WTC11 (cell line): ENCODE measurements at regions not wholly inside any gene's neighbourhood (a gene's known extent, or its start where the extent isn't known, plus 50 kb on each side); places are given as distances from the start of the nearest gene placed in this dataset.

Source experiments
- ATAC-seq: fragments of 200-7000 bp; cut with Tn5 transposase; 2 replicates; pipeline ENCODE4 v1.10.0; 2021; ENCODE audit warnings: mild to moderate bottlenecking, moderate library complexity
- CTCF ChIA-PET: fragments of 300-600 bp; sonication (Branson Sonifier 250); formaldehyde crosslinking; loops from one replicate; lab custom pipeline; 2021; ENCODE audit warnings: antibody characterized with exemption; lab: Charles Lee
- POLR2A ChIA-PET: fragments of 350-600 bp; sonication (Branson Sonifier 250); formaldehyde crosslinking; loops from one replicate; lab custom pipeline; 2021; ENCODE audit warnings: antibody characterized with exemption; lab: Charles Lee
- DNase-seq: peaks from one replicate; pipeline ENCODE4 v3.0.0; 2021; ENCODE audit warnings: low spot score
- H3K27ac Mint-ChIP-seq: 2 replicates; pipeline ENCODE4 v1.8.0; 2021; ENCODE audit warnings: mixed read lengths
- H3K27me3 Mint-ChIP-seq: 2 replicates; pipeline ENCODE4 v1.8.0; 2021; ENCODE audit warnings: low read depth, mild to moderate bottlenecking, moderate library complexity, mixed read lengths
- H3K36me3 Mint-ChIP-seq: 2 replicates; pipeline ENCODE4 v1.8.0; 2021; ENCODE audit warnings: mixed read lengths
- H3K4me1 Mint-ChIP-seq: 2 replicates; pipeline ENCODE4 v1.8.0; 2022; ENCODE audit warnings: mixed read lengths
- H3K4me3 Mint-ChIP-seq: 2 replicates; pipeline ENCODE4 v1.8.0; 2021; ENCODE audit warnings: mild to moderate bottlenecking, moderate library complexity, mixed read lengths
- H3K9me3 Mint-ChIP-seq: 2 replicates; pipeline ENCODE4 v1.8.0; 2021; ENCODE audit warnings: mixed read lengths
- AR ChIP-seq: fragments of 250-450 bp; sonication (Bioruptor Pico); IDR thresholded peaks from 2 replicates; pipeline ENCODE4 v1.9.0; 2021; ENCODE audit warnings: mild to moderate bottlenecking
- ATF6 ChIP-seq: sonication (generic); formaldehyde crosslinking; IDR thresholded peaks from 2 replicates; pipeline ENCODE4 v1.8.1; 2023; ENCODE audit warnings: mild to moderate bottlenecking, missing genetic modification reagents
- CTCF ChIP-seq: fragments of 200-600 bp; IDR thresholded peaks from 2 replicates; pipeline ENCODE4 v1.8.0; 2022; ENCODE audit warnings: antibody characterized with exemption
- GTF2I ChIP-seq: fragments of 250-450 bp; sonication (Bioruptor Pico); conservative IDR thresholded peaks from 2 replicates; pipeline ENCODE4 v1.4.0; 2021; ENCODE audit warnings: mild to moderate bottlenecking
- HMGA2 ChIP-seq: fragments of 250-450 bp; sonication (Bioruptor Pico); IDR thresholded peaks from 2 replicates; pipeline ENCODE4 v1.4.0; 2021; ENCODE audit warnings: mild to moderate bottlenecking, moderate library complexity
- JAZF1 ChIP-seq: fragments of 250-450 bp; sonication (Bioruptor Pico); IDR thresholded peaks from 2 replicates; pipeline ENCODE4 v1.9.0; 2021; ENCODE audit warnings: moderate library complexity, mild to moderate bottlenecking, inconsistent platforms
- KAT7 ChIP-seq: sonication (generic); formaldehyde crosslinking; IDR thresholded peaks from 2 replicates; pipeline ENCODE4 v1.8.1; 2023; ENCODE audit warnings: missing genetic modification reagents, mild to moderate bottlenecking, borderline replicate concordance
- NFATC4 ChIP-seq: fragments of 250-450 bp; sonication (Bioruptor Pico); IDR thresholded peaks from 2 replicates; pipeline ENCODE4 v1.9.0; 2021; ENCODE audit warnings: mild to moderate bottlenecking
- NFE2L1 ChIP-seq: sonication (generic); formaldehyde crosslinking; IDR thresholded peaks from 2 replicates; pipeline ENCODE4 v1.8.1; 2023; ENCODE audit warnings: missing genetic modification reagents
- NFYB ChIP-seq: sonication (generic); formaldehyde crosslinking; conservative IDR thresholded peaks from 2 replicates; pipeline ENCODE4 v1.8.0; 2022; ENCODE audit warnings: low read depth, missing genetic modification reagents
- NR3C1 ChIP-seq: sonication (generic); formaldehyde crosslinking; conservative IDR thresholded peaks from 2 replicates; pipeline ENCODE4 v1.8.1; 2023; ENCODE audit warnings: low read depth, mild to moderate bottlenecking, missing genetic modification reagents
- OVOL2 ChIP-seq: fragments of 250-450 bp; sonication (Bioruptor Pico); IDR thresholded peaks from 2 replicates; pipeline ENCODE4 v1.9.0; 2021; ENCODE audit warnings: mild to moderate bottlenecking, borderline replicate concordance
- SP1 ChIP-seq: sonication (generic); formaldehyde crosslinking; conservative IDR thresholded peaks from 2 replicates; pipeline ENCODE4 v1.8.1; 2022; ENCODE audit warnings: missing genetic modification reagents
- STAT6 ChIP-seq: sonication (generic); formaldehyde crosslinking; conservative IDR thresholded peaks from 2 replicates; pipeline ENCODE4 v1.8.1; 2023; ENCODE audit warnings: mild to moderate bottlenecking, low read depth, missing genetic modification reagents, moderate library complexity
- TEAD1 ChIP-seq: sonication (generic); formaldehyde crosslinking; IDR thresholded peaks from 2 replicates; pipeline ENCODE4 v1.8.0; 2022; ENCODE audit warnings: mild to moderate bottlenecking, missing genetic modification reagents
- ZNF138 ChIP-seq: sonication (generic); formaldehyde crosslinking; conservative IDR thresholded peaks from 2 replicates; pipeline ENCODE4 v1.8.1; 2022; ENCODE audit warnings: mild to moderate bottlenecking, moderate library complexity, missing genetic modification reagents
- ZNF263 ChIP-seq: sonication (generic); formaldehyde crosslinking; IDR thresholded peaks from 2 replicates; pipeline ENCODE4 v1.8.1; 2022; ENCODE audit warnings: low read depth, mild to moderate bottlenecking, moderate library complexity, missing genetic modification reagents
- TF ChIP-seq, protein P1 (sequence below): sonication (generic); formaldehyde crosslinking; IDR thresholded peaks from 2 replicates; pipeline ENCODE4 v1.8.1; 2023; ENCODE audit warnings: mild to moderate bottlenecking, missing genetic modification reagents, moderate library complexity
- TF ChIP-seq, protein P2 (sequence below): fragments of 250-450 bp; sonication (Bioruptor Pico); IDR thresholded peaks from 2 replicates; pipeline ENCODE4 v1.9.0; 2021; ENCODE audit warnings: moderate library complexity, mild to moderate bottlenecking, inconsistent platforms, borderline replicate concordance
- TF ChIP-seq, protein P3 (sequence below): sonication (generic); formaldehyde crosslinking; IDR thresholded peaks from 2 replicates; pipeline ENCODE4 v1.8.0; 2022; ENCODE audit warnings: missing genetic modification reagents

DNA sequence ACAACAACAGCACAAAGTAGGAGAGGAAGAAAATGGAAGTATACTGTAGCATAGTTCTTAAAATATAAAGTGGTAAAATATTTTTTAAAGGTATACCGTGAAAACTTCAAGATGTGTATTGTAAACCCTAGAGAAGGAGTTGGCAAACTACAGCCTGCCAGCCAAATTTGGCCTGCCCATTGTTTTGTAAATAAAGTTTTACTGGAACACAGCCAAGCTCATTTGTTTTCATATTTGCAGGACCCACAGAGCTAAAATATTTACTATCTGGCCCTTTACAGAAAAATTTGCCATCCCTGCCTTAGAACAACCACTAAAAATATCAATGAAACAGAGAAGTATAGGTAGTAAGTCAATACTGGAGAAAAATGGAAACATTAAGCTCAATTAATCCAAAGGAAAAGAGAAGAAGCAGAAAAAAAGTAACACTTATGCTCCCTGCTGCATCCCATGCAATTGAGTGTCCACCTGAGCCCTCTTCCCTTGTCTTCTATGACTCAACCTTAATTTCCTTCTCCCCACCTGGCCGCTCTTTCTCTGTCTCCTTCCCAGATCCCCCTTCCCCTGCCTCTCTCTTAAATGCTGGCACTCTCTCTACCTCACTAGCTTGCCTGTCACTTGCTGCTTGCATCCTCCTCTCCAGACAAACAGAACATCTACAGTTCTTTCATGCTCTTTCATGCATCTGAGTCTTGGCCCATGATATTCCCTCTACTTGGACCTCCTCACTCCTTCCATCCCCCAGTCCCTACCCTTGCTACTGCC is 50.6 kb upstream of the FER start:
- POLR2A ChIA-PET, result no interaction called here
- no peaks in the 10 kb centered on the region for H3K36me3 Mint-ChIP-seq
- DNase-seq, result no peak
- peaks cover 4% of the 10 kb centered on the region; the same call in 1 of the 2 replicates for H3K9me3 Mint-ChIP-seq
- peak; percentile 84 for ATAC-seq
- CTCF ChIA-PET, result interaction anchor here (1.2 kb wide), 1 partner anchor 11 kb away, joined by 3 read pairs; no protein-coding TSS in a partner anchor
- H3K4me3 Mint-ChIP-seq, result no peak overlapping the region
- TF ChIP-seq ZNF263 (CRISPR knock-in tag) (no peak), ZNF138 (no peak), STAT6 (no peak), AR (no peak), JAZF1 (CRISPR knock-in tag) (no peak), KAT7 (CRISPR knock-in tag) (no peak), NFYB (CRISPR knock-in tag) (no peak)
- TF ChIP-seq, protein P1, sequence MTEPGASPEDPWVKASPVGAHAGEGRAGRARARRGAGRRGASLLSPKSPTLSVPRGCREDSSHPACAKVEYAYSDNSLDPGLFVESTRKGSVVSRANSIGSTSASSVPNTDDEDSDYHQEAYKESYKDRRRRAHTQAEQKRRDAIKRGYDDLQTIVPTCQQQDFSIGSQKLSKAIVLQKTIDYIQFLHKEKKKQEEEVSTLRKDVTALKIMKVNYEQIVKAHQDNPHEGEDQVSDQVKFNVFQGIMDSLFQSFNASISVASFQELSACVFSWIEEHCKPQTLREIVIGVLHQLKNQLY, result no peak
- TF ChIP-seq, protein P2, sequence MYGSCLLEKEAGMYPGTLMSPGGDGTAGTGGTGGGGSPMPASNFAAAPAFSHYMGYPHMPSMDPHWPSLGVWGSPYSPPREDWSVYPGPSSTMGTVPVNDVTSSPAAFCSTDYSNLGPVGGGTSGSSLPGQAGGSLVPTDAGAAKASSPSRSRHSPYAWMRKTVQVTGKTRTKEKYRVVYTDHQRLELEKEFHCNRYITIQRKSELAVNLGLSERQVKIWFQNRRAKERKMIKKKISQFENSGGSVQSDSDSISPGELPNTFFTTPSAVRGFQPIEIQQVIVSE (CRISPR knock-in tag), result no peak
- peak overlapping the region; percentile 35 for H3K27ac Mint-ChIP-seq
- H3K27me3 Mint-ChIP-seq, result no peaks in the 10 kb centered on the region
- peaks cover 34% of the 10 kb centered on the region for H3K4me1 Mint-ChIP-seq

DNA sequence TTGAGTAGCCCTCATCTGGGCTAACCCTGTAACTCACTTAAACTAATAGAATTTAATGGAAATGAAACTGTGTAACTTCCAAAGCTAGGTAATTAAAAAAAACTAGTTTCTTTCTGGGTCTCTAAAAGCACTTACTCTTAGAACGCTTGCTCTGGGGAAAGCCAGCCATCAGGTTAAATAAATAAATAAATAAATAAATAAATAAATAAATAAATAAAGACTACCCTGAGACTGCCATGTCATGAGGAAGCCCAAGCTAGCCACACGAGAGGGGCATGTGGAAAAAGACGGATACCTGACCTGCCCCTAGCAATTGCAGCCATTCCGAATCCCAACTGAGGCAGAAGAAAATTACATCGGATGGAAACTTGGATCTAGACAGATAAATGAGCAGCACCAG is 51.3 kb upstream of the FER start:
- ChIA-PET CTCF (interaction anchor here (0.7 kb wide), 1 partner anchor 15 kb away, joined by 3 read pairs; no protein-coding TSS in a partner anchor), POLR2A (no interaction called here)
- TF ChIP-seq NR3C1 (CRISPR knock-in tag), result no peak
- TF ChIP-seq NFE2L1 (CRISPR knock-in tag), result no peak
- TF ChIP-seq HMGA2 (CRISPR knock-in tag), result no peak
- no peak for TF ChIP-seq CTCF
- TF ChIP-seq TEAD1, result no peak
- TF ChIP-seq SP1 (CRISPR knock-in tag), result no peak
- TF ChIP-seq ATF6 (CRISPR knock-in tag), result no peak
- no peak for TF ChIP-seq JAZF1 (CRISPR knock-in tag)
- no peak for TF ChIP-seq OVOL2 (CRISPR knock-in tag)
- TF ChIP-seq, protein P3, sequence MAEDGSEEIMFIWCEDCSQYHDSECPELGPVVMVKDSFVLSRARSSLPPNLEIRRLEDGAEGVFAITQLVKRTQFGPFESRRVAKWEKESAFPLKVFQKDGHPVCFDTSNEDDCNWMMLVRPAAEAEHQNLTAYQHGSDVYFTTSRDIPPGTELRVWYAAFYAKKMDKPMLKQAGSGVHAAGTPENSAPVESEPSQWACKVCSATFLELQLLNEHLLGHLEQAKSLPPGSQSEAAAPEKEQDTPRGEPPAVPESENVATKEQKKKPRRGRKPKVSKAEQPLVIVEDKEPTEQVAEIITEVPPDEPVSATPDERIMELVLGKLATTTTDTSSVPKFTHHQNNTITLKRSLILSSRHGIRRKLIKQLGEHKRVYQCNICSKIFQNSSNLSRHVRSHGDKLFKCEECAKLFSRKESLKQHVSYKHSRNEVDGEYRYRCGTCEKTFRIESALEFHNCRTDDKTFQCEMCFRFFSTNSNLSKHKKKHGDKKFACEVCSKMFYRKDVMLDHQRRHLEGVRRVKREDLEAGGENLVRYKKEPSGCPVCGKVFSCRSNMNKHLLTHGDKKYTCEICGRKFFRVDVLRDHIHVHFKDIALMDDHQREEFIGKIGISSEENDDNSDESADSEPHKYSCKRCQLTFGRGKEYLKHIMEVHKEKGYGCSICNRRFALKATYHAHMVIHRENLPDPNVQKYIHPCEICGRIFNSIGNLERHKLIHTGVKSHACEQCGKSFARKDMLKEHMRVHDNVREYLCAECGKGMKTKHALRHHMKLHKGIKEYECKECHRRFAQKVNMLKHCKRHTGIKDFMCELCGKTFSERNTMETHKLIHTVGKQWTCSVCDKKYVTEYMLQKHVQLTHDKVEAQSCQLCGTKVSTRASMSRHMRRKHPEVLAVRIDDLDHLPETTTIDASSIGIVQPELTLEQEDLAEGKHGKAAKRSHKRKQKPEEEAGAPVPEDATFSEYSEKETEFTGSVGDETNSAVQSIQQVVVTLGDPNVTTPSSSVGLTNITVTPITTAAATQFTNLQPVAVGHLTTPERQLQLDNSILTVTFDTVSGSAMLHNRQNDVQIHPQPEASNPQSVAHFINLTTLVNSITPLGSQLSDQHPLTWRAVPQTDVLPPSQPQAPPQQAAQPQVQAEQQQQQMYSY (CRISPR knock-in tag), result no peak
- no peak for TF ChIP-seq NFATC4
- TF ChIP-seq GTF2I (CRISPR knock-in tag), result no peak
- Mint-ChIP-seq H3K4me1 (peaks cover 39% of the 10 kb centered on the region), H3K9me3 (peaks cover 4% of the 10 kb centered on the region; the same call in 1 of the 2 replicates), H3K27me3 (no peaks in the 10 kb centered on the region), H3K27ac (no peak overlapping the region), H3K4me3 (no peak overlapping the region), H3K36me3 (no peaks in the 10 kb centered on the region)
- DNase-seq (no peak), ATAC-seq (no peak)
